Neuronal stem cell (in vitro differentiated cells): ENCODE measurements at regions not wholly inside any gene's neighbourhood (a gene's known extent, or its start where the extent isn't known, plus 50 kb on each side); places are given as distances from the start of the nearest gene placed in this dataset.
"Not testable (repeated sequence)": the region's sequence is repeated elsewhere in the genome, so short reads cannot be mapped to it uniquely, and the experiment has no call there.

ENCODE experiments used
- DNase-seq: peaks from one replicate; pipeline ENCODE4 v3.0.0-alpha.2; 2013; ENCODE audit warnings: low spot score
- H2AFZ ChIP-seq: one replicate; pipeline ENCODE4 v1.6.1; 2013; ENCODE audit warnings: mild to moderate bottlenecking, low read length, inconsistent platforms
- H2AK5ac ChIP-seq: 2 replicates; pipeline ENCODE4 v1.6.1; 2013; ENCODE audit warnings: low read depth, mild to moderate bottlenecking, inconsistent platforms, low read length, moderate library complexity, mixed read lengths
- H2BK120ac ChIP-seq: 2 replicates; pipeline ENCODE4 v1.6.1; 2013; ENCODE audit warnings: low read depth, mild to moderate bottlenecking, inconsistent platforms, low read length, moderate library complexity, mixed read lengths
- H2BK12ac ChIP-seq: one replicate; pipeline ENCODE4 v1.6.1; 2013; ENCODE audit warnings: low read length, inconsistent platforms
- H2BK15ac ChIP-seq: 2 replicates; pipeline ENCODE4 v1.6.1; 2013; ENCODE audit warnings: mild to moderate bottlenecking, low read length, inconsistent platforms, mixed read lengths
- H2BK5ac ChIP-seq: one replicate; pipeline ENCODE4 v1.6.1; 2013; ENCODE audit warnings: inconsistent platforms, mild to moderate bottlenecking, low read length, moderate library complexity
- H3K14ac ChIP-seq: one replicate; pipeline ENCODE4 v1.6.1; 2013; ENCODE audit warnings: low read length, inconsistent platforms
- H3K18ac ChIP-seq: 2 replicates; pipeline ENCODE4 v1.6.1; 2013; ENCODE audit warnings: low read length, inconsistent platforms
- H3K23ac ChIP-seq: 2 replicates; pipeline ENCODE4 v1.6.1; 2013; ENCODE audit warnings: low read depth, mild to moderate bottlenecking, mixed read lengths, low read length, inconsistent platforms; ENCODE audit not compliant: poor library complexity
- H3K27ac ChIP-seq: replicated peaks from 3 replicates; pipeline ENCODE4 v1.5.1; 2013; ENCODE audit warnings: low read length, inconsistent platforms
- H3K27me3 ChIP-seq, 3 experiments: 2 replicates each; pipeline ENCODE4 v1.6.1; 2013; ENCODE audit warnings: low read length in 3 of 3, mild to moderate bottlenecking in 2 of 3, inconsistent platforms in 1 of 3, low read depth in 1 of 3, mixed read lengths in 1 of 3, moderate library complexity in 1 of 3; ENCODE audit not compliant: control insufficient read depth in 3 of 3, insufficient read depth in 3 of 3
- H3K36me3 ChIP-seq, 2 donors: replicated peaks in 1 of 2; 2 replicates each; pipeline ENCODE4 v1.6.1; 2013; ENCODE audit warnings: low read length in 2 of 2; ENCODE audit not compliant: control insufficient read depth in 2 of 2, insufficient read depth in 2 of 2
- H3K4ac ChIP-seq: 2 replicates; pipeline ENCODE4 v1.6.1; 2013; ENCODE audit warnings: inconsistent platforms, mild to moderate bottlenecking, low read length, moderate library complexity
- H3K4me1 ChIP-seq, 2 donors: 1 replicate in 1 of 2; 2 replicates in 1 of 2; pipeline ENCODE4 v1.6.1; 2013; ENCODE audit warnings: low read length in 2 of 2, low read depth in 1 of 2; ENCODE audit not compliant: control insufficient read depth in 2 of 2, insufficient read depth in 1 of 2
- H3K4me2 ChIP-seq: one replicate; pipeline ENCODE4 v1.6.1; 2013; ENCODE audit warnings: mild to moderate bottlenecking, low read length, inconsistent platforms; ENCODE audit not compliant: insufficient read depth, poor library complexity, severe bottlenecking
- H3K4me3 ChIP-seq, 2 donors: 2 replicates each; pipeline ENCODE4 v1.5.1; 2013; ENCODE audit warnings: low read length in 2 of 2, mild to moderate bottlenecking in 2 of 2, inconsistent platforms in 1 of 2, moderate library complexity in 1 of 2
- H3K79me1 ChIP-seq: one replicate; pipeline ENCODE4 v1.6.1; 2013; ENCODE audit warnings: low read depth, mild to moderate bottlenecking, inconsistent platforms, low read length, moderate library complexity
- H3K9ac ChIP-seq: one replicate; pipeline ENCODE4 v1.6.1; 2013; ENCODE audit warnings: mild to moderate bottlenecking, low read depth, low read length, inconsistent platforms; ENCODE audit not compliant: poor library complexity
- H3K9me3 ChIP-seq, 2 donors: replicated peaks in 1 of 2; 2 replicates each; pipeline versions ENCODE3 to v1.6.1; 2013; ENCODE audit warnings: low read length in 2 of 2, mild to moderate bottlenecking in 2 of 2, inconsistent platforms in 1 of 2, low read depth in 1 of 2, mixed read lengths in 1 of 2, moderate library complexity in 1 of 2; ENCODE audit not compliant: control insufficient read depth in 2 of 2, insufficient read depth in 1 of 2
- H4K8ac ChIP-seq: one replicate; pipeline ENCODE4 v1.6.1; 2013; ENCODE audit warnings: low read depth, mild to moderate bottlenecking, inconsistent platforms, low read length, moderate library complexity
- H4K91ac ChIP-seq: one replicate; pipeline ENCODE4 v1.6.1; 2013; ENCODE audit warnings: low read length, low read depth, mild to moderate bottlenecking, inconsistent platforms; ENCODE audit not compliant: poor library complexity
- WGBS, 2 donors: extraction: QIAGEN DNeasy Blood & Tissue Kit; methylation state at CpG; one replicate each; pipeline ENCODE4 v1.1.7; 2013; ENCODE audit warnings: missing lambda C conversion rate in 2 of 2, mixed read lengths in 1 of 2; ENCODE audit not compliant: insufficient read length in 2 of 2, insufficient replicate concordance in 1 of 2; ENCODE audit errors: extremely low coverage in 2 of 2; 5-methylcytosine and 5-hydroxymethylcytosine counted together

GRCh38 chr14:105699706-105700105 lies 173.3 kb downstream of the TMEM121 start:
- H2BK5ac ChIP-seq, H3K4ac ChIP-seq, H2BK12ac ChIP-seq, H4K8ac ChIP-seq, H3K9ac ChIP-seq, H2AFZ ChIP-seq, H3K36me3 ChIP-seq, H3K23ac ChIP-seq, H3K4me2 ChIP-seq, DNase-seq, H4K91ac ChIP-seq, H3K27me3 ChIP-seq, H3K14ac ChIP-seq, H2AK5ac ChIP-seq, H3K79me1 ChIP-seq, H3K18ac ChIP-seq, H3K4me1 ChIP-seq, H3K27ac ChIP-seq, H3K4me3 ChIP-seq, H2BK120ac ChIP-seq, H2BK15ac ChIP-seq: not testable (repeated sequence)
- H3K9me3 ChIP-seq, result peaks cover 0 to 18% of the 10 kb centered on the region in 2 donors
- no CpG with 5 or more reads among the region's 9 CpGs for WGBS, 2 donors

- H3K23ac ChIP-seq, H3K4me2 ChIP-seq, H4K91ac ChIP-seq, H3K36me3 ChIP-seq, DNase-seq, H3K4ac ChIP-seq, H2BK15ac ChIP-seq, H4K8ac ChIP-seq, H3K4me1 ChIP-seq, H3K4me3 ChIP-seq, H2AK5ac ChIP-seq, H3K27ac ChIP-seq, H3K14ac ChIP-seq, H3K9ac ChIP-seq, H3K27me3 ChIP-seq, H2BK12ac ChIP-seq, H2BK120ac ChIP-seq, H3K18ac ChIP-seq, H3K79me1 ChIP-seq, H2BK5ac ChIP-seq, H2AFZ ChIP-seq: not testable (repeated sequence)
- WGBS, 2 donors, result 100% methylated on average over 1 of the region's 13 CpGs; no CpG with 5 or more reads in 1 of the 2 donors
- H3K9me3 ChIP-seq, result peaks cover 0 to 18% of the 10 kb centered on the region in 2 donors
Measured at GRCh38 chr14:105700146-105700545, 173.8 kb downstream of the TMEM121 start.

DNA sequence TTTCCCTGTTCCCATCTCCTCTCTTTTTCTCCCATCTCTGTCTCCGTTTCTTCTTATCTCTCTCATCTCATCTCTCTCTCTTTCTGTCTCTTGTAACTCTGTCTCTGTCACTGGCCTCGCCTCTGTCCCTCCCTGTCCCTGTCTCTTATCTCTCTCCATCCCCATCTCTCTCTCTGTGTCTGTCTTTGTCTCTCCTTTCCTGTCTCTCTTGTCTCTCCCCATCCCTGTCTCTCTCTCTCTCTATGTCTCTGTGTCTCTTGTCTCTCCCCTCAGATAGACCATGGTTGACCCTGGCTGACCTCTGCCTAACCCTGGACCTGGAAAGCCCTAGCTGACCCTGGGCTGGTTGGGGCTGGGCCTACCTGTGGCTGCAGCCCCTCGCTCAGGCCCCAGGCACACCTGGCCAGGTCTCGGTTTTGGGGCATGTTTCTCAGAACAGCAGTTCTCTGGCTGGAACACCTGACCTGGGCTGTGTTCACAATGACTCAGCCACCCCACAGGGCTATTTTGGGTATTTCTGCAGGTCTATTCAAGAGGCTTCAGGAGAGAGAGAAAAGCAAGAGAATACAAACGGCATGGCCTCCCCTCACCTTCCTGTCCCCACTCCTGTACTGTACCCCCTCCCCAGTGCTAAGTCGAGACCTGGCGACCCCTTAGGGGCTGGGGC lies 174.4 kb downstream of the TMEM121 start:
- Histone ChIP-seq H2BK12ac (no peak overlapping the region), H3K4me1 (no peaks in the 10 kb centered on the region), H3K79me1 (peaks cover 2% of the 10 kb centered on the region), H4K8ac (no peak overlapping the region), H3K36me3 (no peaks in the 10 kb centered on the region), H3K27me3 (no peaks in the 10 kb centered on the region), H2BK5ac (no peak overlapping the region), H3K4me2 (no peak overlapping the region), H4K91ac (no peak overlapping the region), H2AK5ac (no peak overlapping the region), H2BK15ac (no peak overlapping the region), H2BK120ac (no peak overlapping the region), H2AFZ (no peak overlapping the region), H3K18ac (no peak overlapping the region), H3K4me3 (no peak overlapping the region), H3K4ac (no peak overlapping the region), H3K27ac (no peak overlapping the region), H3K23ac (no peak overlapping the region), H3K14ac (no peak overlapping the region), H3K9me3 (peaks cover 0 to 21% of the 10 kb centered on the region in 2 donors), H3K9ac (no peak overlapping the region)
- no CpG with 5 or more reads among the region's 7 CpGs for WGBS, 2 donors
- no peak for DNase-seq

DNA sequence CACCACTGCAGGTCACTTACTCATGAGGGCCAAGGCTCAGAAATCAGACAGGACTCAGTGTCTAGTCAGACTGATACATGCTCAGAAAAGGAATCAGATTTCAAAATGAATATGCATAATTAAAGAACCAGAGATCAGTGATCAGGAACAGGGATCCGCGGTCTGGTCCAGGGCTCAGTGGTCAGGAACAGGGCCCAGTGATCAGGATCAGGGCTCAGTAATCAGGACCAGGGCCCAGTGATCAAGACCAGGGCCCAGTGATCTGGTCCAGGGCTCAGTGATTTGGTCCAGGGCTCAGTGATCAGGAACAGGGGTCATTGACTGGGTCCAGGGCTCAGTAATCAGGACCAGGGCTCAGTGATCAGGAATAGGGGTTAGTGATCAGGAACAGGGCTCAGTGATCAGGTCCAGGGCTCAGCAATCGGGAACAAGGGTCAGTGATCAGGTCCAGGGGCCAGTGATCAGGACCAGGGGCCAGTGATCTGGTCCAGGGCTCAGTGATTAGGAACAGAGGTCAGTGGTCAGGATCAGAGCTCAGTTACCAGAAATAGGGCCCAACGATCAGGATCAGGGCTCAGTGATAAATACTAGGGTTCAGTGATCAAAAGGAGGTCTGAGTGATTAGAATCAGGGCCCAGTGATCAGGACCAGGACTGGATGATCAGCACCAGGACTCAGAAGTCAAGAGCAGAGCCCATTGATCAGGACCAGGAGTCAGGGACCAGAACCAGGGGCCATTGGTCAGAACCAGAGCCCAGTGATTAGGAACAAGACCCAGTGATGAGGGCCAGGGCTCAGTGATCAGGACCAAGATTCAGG lies 175.3 kb downstream of the TMEM121 start:
- Histone ChIP-seq H4K8ac (no peak overlapping the region), H3K79me1 (peaks cover 2% of the 10 kb centered on the region), H2AFZ (no peak overlapping the region), H2BK15ac (no peak overlapping the region), H3K4ac (no peak overlapping the region), H3K23ac (no peak overlapping the region), H3K4me2 (no peak overlapping the region), H3K9ac (no peak overlapping the region), H3K9me3 (peaks cover 0 to 21% of the 10 kb centered on the region in 2 donors), H3K14ac (no peak overlapping the region), H2BK12ac (no peak overlapping the region), H3K4me3 (no peak overlapping the region), H3K18ac (no peak overlapping the region), H2AK5ac (no peak overlapping the region), H3K36me3 (no peaks in the 10 kb centered on the region), H4K91ac (no peak overlapping the region), H3K4me1 (no peaks in the 10 kb centered on the region), H3K27me3 (no peaks in the 10 kb centered on the region), H3K27ac (no peak overlapping the region), H2BK120ac (no peak overlapping the region), H2BK5ac (no peak overlapping the region)
- DNase-seq, result no peak
- no CpG with 5 or more reads among the region's 4 CpGs for WGBS, 2 donors
